Activated CD4-positive, CD25-positive, alpha-beta regulatory T cell treated with anti-CD3 and anti-CD28 coated beads, Interleukin-2, amount 50 U/mL, for 72 hours (primary cell): ENCODE measurements at regions not wholly inside any gene's neighbourhood (a gene's known extent, or its start where the extent isn't known, plus 50 kb on each side); places are given as distances from the start of the nearest gene placed in this dataset.

Source experiments
- DNase-seq: peaks from one replicate; pipeline ENCODE4 v3.0.0; 2021

DNA sequence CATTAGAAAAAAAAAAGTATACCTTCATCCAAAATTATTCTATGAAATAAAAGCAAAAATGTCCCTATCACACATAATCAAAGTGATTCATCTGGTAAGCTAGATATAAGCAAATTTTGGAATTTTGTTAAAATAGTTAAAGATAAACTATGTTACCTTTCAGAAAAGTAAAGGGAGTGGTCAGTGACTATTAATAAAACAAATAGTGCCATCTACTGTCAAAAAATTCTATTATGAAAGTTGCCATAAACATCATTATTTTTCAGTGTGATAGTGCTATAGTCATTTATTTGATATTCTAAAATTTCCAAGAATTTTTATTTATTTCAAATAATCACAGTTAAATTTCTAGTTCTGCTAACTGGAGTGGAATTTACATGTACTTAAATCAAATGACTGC is 803.7 kb downstream of the KCNT2 start:
- no peak for DNase-seq

- no peak for DNase-seq
These were observed 809.2 kb downstream of the KCNT2 start for GRCh38 chr1:195799016-195799415.

DNA sequence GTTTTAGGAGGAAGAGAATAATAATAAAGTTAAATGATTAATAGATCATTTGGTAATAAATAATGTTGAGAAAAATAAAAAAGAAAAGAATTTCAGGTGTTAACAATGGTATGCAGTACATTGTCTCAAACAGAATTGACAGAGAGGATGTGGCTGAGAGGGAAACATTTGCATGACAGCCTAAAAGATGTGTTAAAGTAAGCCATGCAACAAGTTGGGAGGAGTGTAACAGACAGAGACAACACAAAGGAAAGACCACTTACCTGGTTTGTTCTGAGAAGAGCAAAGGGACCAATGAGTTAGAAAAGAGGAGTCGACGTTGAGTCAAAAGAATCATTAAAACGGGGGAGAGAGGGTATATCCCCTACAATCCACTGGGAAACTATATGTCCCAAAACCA is 814.0 kb downstream of the KCNT2 start:
- DNase-seq = no peak

- no peak for DNase-seq
These were observed 816.4 kb downstream of the KCNT2 start for GRCh38 chr1:195791796-195792195.

- DNase-seq = no peak
These were observed 817.6 kb downstream of the KCNT2 start for GRCh38 chr1:195790514-195791168.

DNA sequence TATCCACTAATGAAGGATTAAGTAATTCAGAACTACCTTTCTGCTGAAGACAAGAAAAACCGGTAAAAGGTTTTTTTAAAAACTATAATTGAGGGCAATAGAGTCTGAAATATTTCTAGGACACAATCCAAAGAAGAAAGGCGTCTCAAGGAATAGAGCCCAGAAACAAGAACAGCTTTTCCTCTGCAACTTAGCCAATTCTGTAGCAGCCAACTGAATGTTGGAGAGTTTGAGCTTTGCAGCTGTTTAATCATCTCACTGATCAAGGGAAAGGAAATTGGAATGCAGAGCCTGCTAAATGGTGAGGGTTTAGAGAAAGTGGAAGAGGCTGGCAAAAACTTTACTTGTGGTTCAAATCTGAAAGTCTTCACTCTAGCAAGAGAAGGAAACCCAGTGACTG is 818.9 kb downstream of the KCNT2 start:
- DNase-seq = no peak

GRCh38 chr1:195788721-195789120 is 819.5 kb downstream of the KCNT2 start:
- no peak for DNase-seq

DNA sequence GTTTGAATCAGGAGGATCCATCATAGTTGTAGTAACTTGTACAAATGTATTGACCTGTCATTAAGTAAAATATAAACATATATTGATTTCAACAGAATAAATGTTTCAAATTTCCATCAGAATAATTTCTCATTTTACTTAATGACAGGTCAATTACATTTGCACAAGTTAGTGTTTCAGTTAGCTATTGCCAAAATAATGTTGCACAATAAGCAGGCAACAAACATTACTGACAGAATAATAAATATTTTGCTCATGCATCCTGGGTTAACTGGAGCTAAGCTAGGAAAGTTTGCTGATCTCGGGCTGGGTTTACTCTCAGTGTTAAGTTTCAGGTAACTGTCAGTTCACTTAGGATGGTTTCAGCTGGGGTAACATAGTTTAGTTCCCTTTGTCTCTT is 822.4 kb downstream of the KCNT2 start:
- DNase-seq = no peak

GRCh38 chr1:195773931-195774330 is 834.3 kb downstream of the KCNT2 start:
- DNase-seq = no peak

DNA sequence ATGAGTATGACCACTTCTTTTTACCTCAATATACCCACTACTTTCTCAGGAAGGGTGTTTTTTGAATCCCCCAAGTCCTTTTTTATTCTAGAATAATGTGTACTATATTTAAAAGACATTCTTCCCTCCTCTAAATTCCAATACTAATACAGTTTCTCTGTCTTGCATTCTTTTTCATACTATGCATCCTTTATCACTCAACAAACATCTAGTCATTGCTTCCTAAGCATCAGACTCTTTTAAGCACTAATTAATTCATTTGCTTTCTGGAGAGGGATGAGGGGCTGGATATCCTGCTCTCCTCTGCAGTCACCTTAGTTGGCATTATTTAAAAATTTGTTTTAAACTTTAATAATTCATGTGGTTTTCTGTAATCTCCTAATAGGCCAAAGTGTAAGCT is 838.8 kb downstream of the KCNT2 start:
- no peak for DNase-seq

GRCh38 chr1:195768936-195769335 is 839.3 kb downstream of the KCNT2 start:
- DNase-seq = no peak

DNA sequence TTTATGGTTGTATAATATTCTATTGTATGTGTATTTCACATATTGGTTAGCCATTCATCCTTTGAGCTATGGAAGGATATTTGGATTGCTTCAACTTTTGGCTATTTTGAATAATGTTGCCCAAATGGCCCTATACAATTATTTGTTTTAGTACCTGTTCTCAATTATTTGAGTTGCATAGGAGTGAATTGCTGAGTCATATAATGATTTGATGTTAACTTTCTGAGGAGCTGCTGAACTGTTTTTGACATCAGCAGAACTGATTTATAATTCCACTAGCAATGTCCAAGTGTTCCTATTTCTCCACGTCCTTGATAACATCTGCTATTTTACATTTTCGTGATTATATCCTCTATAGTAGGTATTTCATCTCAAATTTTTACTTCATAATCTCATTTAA is 839.9 kb downstream of the KCNT2 start:
- DNase-seq = no peak

DNA sequence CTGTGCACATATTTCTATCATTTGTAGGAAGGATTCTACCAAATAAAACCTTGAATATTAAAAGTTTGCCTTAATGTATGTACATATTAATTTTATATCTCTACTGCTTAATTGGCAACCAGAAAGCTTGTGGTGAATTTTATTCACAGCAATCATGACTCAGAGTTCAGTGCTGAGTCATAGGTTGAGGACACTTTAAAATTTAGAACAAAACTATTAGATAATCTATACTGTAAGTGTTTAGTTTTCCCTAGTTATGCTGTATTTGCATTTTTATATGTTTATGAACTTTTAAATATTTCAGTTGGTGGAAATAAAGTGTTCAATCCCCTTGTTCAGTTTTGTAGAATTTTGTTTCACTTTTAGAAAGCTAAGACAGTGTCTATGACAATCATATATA is 841.5 kb downstream of the KCNT2 start:
- no peak for DNase-seq

DNA sequence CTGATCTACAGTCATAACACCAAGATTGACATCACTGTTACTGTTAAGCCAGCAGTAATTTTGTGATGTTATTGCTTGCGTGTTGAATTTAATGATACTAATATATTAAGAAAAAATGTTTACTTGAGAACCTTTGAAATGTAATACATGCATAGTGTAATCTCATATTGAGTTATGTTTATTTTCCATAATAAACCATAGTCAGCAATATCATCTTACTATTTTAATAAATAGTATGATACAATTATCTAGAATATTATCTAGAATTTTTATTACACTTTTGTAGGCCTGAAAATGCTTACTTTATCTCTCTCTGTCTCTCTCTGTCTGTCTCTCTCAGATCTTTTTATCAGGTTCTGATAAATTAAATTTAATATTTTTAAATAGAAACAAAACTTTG is 843.1 kb downstream of the KCNT2 start:
- DNase-seq = no peak

DNA sequence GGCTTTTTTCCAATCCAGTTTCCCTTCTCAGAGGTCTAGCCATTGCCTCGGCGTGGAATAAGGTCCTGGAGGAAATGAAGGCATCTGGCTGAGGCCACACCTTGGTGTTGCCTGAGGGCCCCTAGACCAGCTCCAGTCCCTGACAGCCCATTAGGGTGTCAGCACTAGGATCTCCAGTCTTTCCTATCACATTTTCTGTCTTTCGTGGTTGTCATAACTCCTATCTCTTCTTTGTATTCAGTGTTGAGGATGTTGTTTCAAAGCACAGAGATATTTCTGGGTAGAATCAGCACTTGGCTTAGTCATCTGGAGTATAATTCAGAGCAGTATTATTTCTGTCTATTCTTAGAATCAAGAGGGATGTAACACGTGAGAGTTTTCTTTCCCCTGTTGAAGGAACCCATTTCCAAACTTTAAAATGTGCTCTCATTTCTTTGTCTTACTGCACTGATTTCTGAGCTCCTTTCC is 844.3 kb downstream of the KCNT2 start:
- DNase-seq = no peak

DNA sequence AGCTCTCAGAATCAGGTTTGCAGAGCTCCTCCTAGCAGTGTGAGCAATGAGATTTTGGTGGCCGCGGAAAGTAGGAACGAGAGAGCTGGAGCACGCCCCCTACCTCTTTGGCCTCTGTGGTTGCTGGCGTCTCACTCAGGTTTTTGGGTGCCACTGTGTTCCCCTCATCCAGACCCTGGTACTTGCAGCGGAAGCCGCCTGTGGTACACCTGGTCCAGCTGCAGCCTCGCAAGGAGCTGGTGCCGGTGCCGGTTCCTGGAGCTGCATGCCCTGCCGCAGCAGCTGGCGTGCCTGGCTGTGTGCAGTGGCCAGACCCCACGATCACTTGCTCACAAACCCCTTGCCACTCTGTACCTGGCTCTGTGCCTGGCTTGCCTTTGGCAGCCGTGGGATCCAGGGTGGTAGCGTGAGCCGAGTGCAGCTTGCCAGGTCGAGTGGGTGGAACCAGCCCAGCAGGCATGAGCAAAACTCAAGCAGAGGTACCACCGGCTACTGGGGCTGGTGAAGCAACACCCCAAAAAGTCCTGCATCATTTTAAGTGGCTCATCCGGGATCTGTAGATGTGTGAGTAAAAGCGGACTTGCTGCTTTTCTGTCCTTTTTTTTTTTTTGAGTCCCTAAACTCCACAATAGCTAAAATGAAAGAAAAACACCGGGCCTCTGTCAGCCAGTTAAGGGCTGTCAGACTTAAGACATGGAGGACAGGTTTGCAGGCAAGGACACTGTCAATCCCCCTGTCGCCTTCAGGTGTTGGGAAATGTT is 844.9 kb downstream of the KCNT2 start:
- no peak for DNase-seq

DNA sequence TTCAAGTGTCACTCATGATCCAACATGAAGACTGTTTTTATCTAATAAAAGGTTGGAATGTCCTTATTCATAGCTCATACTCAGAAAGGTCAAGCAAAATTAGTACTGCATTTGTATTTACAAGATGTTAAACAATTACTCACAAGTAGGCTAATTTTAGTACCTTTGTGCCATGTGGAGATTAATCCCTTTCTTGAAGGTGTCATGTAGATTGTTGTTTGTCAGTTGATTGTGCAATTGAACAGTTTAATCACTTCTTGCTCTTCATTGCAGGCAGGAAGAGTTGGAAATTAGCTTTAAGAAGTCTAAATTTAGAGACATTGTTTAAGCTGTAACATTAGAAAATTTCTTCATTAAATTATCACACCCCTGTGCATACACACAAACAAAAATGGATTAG is 847.1 kb downstream of the KCNT2 start:
- DNase-seq = no peak

DNA sequence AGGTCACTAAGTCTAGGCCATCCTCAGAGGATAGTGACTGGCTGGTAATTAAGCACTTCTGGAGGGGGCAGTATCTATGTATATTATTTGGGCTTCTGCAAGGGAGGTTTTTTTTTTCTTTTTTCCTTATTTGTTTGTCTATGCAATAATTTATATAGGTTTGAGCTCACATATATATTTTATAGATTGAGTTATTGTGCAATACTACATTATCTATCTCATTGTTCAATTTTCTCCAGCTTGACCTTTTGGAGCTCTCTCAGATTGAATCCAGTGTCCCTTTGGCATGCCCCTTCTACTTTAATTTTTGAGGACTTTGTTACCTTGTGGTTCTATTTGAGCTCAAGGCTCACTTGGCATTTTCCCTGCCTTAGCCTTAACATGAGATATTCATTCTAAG is 852.1 kb downstream of the KCNT2 start:
- DNase-seq = no peak

DNA sequence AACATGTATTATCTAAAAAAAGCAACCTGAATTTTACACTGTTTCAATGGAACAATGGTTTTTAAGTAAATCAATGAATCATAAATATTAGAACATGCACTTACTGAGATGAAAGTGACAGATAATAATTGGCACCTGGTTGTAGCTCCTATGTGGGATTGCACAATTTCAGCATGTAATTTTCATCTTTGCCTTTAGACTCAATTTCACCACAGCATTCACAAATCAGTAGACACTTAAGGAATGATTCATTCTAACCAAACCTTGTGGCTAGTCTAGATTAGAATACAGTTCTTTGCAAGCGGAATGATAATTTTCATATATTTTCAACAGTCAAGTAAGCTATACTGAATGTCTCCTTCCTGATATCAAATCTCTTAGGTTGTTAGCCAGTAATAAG is 853.4 kb downstream of the KCNT2 start:
- DNase-seq = no peak

- DNase-seq = no peak
These were observed 853.9 kb downstream of the KCNT2 start for GRCh38 chr1:195754303-195754702.

- DNase-seq = no peak
These were observed 859.3 kb downstream of the KCNT2 start for GRCh38 chr1:195748969-195749368.

GRCh38 chr1:195745189-195746010 is 862.8 kb downstream of the KCNT2 start:
- no peak for DNase-seq

GRCh38 chr1:195744256-195744655 is 864.0 kb downstream of the KCNT2 start:
- no peak for DNase-seq

DNA sequence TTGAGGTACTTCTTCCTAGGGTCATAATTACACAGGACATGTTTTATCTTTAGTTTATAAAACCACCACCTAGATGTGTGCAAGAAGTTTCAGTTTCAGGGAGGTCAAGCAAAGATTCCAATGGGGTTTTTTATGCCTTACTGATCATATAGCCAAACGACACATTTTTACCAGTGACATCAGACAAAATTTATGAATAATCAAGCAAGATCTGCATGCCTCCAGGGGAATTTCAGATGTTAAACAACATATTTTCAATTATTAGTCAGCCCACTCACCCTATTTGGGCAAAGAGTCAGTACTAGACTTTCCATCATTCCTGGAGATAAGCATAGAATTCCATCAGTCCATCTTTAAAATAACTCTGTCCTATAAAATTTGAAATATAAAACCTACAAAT is 867.4 kb downstream of the KCNT2 start:
- no peak for DNase-seq
